M059J (cell line): ENCODE measurements at regions not wholly inside any gene's neighbourhood (a gene's known extent, or its start where the extent isn't known, plus 50 kb on each side); places are given as distances from the start of the nearest gene placed in this dataset.

Experiments
- DNase-seq: peaks from one replicate; pipeline ENCODE4 v3.0.0-alpha.2; 2012; ENCODE audit warnings: low read depth

DNA sequence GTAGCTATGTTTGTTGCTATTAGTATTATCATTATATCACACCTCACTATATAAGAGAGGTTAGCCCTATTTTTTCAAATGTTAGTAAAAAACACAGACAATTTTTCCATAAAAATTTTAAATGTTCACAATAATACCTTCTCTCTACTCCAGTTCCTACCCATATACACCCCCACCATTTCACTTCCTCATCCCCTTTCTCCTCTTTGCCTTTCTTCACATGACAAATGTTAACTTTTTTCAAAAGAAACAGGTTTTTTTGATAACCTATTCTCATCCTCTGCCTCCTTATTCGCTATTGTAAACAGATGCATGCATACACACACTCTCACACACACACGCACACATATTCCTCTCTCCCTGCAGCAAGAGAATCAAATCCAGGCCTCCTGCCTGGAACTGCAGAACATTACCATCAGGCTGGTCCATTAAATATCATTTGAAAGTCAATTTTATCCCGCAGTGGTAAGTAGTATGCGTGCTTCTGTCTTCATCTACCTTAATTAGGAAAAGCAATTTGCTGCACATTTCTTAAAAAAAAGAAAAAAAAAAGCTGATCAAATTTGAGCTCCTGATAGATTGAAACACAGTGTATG lies 55.5 kb downstream of the MID1IP1 start:
- DNase-seq: no peak

DNA sequence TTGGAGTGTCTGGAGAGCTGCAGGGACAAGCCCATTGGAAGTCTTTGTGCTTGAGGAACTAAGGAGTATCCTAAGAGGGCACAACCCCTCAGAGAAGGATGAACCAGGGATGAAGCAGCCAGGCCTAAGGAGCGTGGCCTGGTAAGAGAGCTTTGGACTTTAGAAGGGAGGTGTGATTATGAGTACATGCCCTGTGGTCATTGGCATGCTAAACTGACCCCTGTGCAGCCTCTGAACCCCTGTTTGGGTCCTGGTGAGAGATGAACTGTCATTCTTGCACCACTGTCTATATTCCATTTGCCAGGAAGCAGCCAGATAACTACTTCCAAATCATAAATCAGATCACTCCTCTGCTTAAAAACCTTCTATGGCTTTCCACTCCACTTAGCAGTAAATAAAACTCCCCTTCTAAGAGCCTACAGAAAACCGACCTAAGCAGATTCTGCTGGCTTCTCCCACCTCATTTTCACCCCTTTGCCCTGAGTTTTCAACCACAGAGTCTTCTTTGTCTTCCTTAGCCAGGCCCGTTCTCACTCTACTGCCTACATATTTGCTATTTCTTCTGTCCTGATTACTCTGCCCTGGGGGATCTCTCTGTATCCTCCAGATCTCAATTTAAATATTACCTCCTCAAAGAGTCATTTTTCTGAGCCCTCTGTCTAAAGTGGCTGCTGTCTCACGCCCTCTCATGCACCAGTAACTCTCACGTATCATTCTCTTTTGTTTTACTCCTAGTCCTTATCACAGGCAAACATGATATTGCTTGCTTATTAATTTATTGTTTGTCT lies 56.7 kb downstream of the MID1IP1 start:
- no peak for DNase-seq

DNA sequence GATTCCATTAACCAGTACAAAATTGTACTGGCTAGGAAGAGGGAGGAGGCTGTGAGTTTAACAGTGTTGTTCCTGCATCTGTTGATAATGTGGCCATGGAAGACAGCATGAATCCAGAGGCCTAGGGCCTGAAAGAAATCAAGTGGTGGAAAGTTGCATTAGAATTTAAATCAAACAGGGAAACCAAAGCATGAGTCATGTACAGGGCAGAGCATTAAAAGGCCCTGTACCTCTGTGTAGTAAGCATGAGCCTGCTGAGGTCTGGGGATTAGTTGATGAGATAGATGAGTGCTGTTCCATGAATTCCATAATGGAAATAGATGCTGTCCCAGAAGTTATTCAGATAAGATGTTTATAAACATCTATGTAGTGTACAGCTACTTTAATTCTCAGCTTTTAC lies 58.3 kb downstream of the MID1IP1 start:
- no peak for DNase-seq

DNA sequence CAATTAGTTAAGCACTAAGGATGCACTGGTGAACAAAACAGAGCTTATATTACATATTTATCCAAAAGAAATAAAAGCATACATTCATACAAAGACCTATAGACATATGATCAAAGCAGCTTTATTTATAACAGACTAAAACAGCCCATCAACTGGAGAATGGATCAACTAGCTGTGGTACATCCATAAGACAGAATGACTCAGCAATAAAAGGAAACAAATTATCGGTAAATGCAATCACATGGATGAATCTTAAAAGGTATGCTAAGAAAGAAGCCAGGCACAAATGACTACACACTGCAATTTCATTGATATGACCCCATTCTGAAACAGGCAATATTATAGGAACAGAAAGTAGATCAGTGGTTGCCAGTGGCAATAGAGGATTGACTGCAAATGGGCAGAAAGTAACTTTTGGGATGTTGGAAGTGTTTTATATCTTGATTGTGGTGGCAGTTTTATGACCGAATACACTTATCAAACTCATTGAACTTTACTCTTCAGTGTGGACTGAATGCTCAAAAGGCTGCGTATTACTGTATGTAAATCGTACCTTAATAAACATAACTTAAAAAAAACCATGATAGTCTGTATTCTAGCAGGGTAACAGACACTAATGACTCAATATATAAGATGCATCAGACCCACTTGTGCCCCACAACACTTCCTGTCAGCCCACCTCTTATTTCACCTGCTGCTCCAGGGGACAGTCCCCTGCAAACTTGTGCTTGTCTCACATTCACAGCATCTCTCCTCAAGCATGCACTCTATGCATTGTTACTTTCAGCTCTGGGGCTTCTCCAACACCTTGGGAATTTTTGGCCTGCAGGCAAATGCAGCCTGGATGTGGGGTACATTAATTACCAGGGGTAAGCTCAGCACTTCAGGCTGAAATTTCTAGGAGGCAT lies 59.1 kb downstream of the MID1IP1 start:
- no peak for DNase-seq

DNA sequence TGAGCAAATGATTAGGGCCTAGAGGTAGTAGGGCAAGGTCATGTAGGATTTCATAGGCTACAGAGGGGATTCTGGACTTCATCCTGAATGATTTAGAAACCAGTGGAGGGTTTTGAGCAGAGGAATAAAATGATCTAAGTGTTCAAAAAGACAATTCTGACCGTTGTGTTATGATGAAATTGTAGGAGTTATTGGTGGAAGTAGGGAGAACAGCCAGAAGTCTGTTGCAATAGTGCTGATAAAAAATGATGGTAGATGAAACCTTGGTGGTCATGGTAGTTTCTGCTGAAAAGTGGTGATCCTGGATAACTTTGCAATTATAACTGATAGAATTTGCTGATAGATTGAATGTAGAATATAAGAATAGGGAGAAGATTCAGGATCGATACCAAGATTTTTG lies 60.2 kb downstream of the MID1IP1 start:
- no peak for DNase-seq

DNA sequence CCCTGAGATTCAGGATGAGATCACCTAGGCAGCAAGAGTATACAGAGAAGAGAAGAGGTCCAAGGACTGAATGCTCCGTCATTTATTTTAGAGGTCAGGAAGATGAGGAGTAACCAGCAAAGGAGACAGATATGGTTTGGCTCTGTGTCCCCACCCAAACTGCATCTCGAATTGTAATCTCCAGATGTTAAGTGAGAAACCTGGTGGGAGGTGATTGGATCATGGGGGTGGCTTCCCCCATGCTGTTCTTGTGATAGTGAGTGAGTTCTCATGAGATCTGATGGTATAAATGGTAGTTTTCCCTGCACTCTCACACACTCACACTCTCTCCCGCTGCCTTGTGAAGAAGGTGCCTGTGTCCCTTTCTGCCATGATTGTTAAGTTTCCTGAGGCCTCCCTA lies 60.8 kb downstream of the MID1IP1 start:
- no peak for DNase-seq

DNA sequence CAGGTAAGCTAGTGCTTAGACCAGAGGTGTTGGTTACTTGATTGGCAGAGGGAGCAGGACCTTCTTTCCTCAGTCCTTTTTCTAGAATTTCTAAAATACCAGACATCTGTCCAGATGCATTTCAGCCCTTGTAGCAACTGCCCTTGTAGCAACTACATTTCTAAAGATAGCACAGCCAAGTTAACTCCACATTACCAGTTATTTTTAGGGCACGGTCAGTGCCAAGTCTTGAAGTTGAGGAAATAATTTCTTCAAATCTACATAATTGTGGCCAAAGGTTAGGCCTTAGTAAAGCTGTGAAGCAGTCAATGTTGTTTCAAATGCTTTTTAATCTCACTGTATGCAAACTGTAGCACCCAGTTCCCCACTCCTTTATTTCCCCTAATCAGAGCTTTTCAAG lies 62.9 kb downstream of the MID1IP1 start:
- no peak for DNase-seq

DNA sequence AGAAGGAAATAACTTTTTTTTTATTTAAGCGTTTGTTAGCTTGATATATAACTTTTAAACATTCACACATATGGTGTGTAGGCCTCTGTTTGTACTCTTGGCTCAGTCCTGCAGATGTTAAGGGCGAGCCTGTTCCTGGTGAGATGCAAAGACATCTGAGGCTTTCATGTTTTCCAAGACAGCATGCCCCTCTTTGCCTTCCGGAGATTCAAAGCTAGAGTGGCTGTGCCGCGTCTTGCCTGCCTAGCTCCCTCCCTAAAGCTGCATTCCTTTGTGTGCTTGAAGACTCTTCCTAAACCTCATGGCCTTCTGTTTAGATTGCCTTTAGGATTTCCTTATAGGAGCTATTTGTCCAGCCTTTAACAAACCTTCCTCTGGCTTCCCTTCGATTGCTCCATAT lies 67.1 kb downstream of the MID1IP1 start:
- no peak for DNase-seq

DNA sequence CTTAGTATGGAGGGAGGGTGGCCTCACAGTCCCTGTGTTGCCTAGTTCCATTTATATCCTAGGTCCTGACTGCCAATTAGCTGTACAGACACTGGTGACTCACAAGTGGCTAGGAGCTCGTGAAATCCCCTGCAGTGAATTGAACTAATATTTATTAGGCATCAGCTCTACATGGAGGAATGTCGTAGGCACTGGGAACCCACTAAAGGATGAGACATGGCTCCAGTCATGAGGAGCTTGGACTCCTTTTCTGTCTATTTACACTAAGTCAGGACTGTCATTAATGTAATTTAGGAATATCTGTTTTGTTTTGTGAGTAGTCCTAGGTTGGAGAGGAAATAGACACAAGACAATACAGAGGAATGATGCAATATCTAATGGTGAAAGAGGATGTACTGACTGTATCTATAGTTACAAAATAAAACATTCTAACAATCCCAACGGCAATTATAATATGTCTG lies 67.7 kb downstream of the MID1IP1 start:
- peak; percentile 72 for DNase-seq

DNA sequence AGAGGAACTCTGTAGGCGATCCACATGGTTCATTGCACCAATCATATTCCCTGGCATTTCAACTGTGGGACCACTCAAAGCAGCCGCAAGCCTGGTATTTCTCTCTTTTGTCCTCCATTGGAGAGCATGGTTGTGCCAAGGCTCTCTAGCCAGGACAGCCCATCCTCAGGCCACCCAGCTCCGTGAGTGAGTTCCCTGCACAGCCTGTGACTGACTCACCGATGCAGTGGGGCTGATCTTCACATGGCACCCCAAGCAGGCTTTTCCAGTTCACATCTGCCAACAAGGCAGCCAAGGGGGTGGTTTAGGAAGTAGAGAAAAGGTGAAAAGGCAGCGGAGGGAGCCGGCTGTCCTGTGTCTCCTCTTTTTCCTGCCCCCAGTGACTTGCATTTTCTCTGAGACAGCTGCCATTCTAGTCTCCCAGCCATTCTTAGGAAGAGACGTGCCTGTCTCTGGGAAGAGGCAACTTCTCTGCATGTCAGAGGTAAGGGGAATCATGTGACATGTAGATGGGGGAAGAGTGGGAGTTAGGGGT lies 69.2 kb downstream of the MID1IP1 start:
- DNase-seq: peak; percentile 41

DNA sequence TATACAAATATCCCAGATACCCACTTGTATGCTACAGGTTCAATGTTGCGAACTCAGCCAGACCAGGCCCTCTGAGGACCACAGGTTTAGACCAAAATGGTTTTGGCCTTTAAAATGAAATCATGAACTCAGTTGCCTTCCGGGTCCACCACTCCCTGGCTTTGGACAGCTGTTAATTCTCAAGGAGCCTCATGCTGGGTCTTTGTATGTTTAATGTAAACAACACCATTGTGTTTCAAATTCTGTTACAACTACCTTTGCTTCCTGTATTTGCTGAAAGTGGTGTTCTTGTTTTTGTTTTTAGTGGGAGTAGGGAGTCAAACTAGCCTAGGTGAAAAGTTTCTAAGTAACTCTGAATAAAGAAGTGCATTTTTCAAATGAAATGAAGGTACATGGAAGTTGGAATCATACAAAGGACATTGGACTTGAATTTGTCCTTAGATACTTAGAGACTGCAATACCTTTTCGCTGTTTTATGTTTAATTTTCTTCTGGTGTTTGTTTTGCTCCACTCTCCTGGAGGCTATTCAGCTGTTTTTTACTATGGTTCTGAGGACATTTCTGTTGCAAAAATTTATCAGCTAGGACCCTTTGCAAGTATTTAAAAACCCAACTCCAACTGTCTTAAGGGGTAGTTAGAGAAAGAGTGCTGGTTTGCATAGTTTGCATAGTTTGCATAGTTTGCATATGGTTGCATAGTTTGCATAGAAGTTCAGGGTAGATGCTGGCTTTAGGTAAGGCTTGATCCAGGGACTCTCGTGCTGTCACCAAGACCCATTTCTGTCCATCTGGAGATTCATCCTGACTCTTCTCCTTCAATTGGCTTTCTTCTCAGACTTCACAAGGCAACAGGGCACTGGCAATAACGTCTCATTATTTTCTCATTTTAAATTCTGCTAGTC lies 70.1 kb downstream of the MID1IP1 start:
- no peak for DNase-seq

DNA sequence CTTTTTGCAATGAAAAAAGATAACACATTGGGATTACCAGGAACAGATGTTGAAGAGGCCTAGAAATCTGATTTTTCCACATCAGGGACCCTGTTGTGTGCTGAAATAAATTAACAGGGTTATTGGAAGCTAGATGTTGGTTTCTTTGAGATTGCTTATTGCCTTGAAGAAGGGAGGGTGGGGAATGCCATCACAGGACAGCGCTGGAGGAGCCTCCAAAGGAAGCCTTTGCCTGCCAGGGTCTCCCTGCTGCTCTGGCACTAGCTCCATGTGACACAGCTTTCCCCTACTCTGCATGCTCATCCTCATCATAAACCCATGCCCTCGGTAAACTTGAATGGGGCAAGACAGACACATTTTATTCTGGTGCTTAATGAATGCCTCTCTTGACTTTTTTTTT lies 76.1 kb downstream of the MID1IP1 start:
- no peak for DNase-seq

DNA sequence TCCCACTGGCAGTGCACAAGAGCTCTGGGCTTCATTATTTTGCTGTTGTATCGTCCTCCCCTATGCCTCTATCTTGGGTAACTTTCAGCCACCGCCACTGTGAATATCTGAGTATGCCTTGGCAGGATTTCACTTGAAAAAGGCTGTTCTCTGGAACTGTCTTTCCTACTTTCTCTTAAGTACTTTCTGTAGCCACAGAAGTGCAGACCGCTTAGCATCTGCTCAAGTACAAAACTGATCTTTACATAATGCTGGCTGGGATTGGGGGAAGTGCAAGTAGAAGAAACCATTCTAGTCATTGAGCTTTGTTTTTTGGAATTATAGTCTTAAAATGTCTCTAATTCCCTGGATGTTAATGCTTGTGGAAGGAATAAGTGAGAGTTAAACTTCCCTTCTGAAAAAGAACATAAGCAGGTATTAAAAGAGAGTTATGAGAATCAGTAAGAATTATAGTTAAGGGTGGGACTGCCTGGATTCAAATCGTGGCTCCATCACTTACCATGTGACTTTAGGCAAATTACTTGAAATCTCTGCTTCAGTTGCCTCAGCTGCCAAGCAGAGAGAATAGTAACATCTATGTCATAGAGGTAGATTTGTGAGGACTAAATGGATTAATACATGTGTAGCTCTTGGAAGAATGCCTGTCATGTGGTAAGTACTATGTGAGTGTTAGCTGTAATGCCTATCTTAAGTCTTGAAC lies 77.5 kb downstream of the MID1IP1 start:
- DNase-seq: no peak

DNA sequence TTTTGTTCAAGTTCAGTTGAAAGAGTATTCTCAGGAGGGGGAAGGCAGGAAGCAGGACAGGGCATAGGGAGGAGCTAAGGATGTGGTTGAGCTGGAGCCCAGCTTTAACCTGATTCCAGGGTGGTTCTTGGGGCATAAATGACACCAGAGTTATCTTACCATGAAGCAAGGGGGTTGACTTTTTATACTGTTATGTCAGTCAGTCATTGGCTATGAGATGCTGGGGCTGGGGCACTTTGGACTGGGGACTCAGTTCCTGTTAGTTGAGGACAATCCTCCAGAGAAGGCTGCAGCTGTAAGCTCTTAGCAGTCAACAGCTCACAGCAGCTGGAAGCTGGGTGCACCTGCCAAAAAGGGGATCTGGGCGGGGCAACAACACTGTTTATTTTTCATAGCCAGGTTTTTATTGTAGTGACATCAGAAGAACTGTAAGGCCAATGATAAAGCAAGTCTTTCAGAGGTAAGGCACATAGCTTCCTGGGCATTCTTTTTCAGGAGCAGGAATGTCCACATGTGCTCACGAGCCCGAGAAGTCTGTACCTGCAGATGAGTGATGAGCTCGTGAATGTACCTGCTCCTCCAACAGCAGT lies 78.5 kb downstream of the MID1IP1 start:
- no peak for DNase-seq

DNA sequence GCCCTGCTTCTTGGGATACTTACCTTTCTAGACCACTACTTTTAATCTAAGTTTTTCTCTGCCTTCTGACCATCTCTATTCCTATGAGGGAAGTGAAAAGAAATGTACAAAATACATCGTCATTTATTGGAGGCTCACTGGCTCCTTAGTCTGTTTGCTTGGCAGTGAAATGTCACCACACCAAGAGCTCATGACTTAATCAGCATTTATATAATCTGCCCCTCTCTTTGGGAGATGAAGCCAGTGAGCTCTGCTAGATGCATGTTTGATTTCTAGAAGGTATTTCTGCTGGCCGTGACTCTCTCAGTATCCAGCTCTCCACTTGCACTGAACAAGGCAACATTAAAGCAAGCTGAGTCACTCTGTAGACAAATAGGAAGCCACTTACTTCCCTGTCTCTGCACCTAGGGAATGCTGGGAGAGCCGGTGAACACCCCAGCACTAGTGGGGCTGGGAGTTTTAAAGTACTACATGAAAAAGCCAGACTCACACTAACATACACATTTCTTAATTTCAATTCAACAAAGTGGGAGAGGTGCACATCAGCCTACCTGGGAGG lies 79.1 kb downstream of the MID1IP1 start:
- DNase-seq: peak; percentile 60

DNA sequence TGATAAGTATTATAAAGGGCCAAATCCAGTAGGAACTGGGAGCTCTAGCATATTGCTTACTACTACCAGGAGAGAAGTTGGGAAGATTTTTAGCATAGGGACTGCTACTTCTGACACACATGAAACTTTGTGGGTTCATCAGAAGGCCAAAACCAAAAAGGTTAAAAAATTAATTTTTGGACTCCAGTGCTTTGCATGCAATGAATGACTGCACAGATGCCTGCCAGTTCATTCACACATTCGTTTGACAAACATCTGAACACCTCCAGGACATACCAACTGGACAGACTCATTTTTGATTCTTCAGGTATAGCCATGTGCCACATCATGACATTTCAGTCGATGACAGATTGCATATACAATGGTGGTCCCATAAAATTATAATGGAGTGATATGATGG lies 79.8 kb downstream of the MID1IP1 start:
- no peak for DNase-seq

DNA sequence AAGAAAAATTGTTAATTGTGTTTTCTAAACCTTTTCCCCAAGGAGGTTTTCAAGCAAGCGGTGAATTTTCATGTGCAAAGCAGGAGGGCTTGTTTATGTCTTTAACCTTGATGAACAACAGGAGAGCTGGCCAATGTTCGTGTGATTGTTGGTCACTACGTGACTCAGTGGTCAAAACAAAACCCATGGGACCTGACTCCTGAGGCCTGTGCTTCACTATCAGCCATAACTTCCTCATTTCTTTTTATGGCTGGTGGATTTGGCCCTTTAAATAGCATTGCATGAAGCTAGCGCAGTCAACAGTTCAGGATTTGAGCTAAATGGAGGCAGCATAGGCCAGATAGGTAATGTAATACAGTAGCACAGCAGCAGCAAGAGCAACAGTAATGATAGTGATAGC lies 80.5 kb downstream of the MID1IP1 start:
- DNase-seq: no peak

DNA sequence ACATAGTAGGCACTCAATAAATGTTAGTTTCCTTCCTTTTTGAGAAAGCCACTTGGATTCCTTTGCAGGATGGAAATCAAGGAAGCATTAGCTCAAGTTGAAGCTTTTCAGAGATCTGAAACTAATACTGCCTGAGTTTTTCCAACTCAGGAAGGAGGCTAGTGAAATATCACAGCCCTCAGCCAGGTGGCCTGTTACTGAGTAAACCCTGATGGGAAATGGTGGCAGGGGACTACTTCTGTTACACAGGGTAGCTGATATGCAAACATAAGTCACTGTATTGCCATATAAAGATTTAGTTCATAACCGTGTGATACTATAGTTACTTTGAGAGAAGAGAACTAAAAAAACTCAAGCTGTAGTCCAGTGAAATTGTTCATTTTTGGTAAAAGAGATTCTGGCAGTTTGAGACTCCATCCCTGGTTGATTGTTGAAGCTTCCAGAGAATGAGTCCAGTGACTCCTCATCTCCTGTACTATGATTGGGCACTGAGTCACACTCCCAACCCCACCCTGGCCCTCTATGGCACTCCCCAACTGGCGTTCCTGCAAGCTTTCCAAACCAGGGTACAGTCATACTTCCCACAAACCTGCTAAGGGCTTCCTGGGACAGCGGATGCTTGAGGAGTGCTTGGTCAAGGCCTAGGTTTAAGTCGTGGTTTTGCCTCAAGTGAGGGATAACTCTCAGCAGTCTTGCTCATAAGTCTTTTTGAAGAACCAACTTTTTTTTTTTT lies 81.8 kb downstream of the MID1IP1 start:
- peak; percentile 97 for DNase-seq

DNA sequence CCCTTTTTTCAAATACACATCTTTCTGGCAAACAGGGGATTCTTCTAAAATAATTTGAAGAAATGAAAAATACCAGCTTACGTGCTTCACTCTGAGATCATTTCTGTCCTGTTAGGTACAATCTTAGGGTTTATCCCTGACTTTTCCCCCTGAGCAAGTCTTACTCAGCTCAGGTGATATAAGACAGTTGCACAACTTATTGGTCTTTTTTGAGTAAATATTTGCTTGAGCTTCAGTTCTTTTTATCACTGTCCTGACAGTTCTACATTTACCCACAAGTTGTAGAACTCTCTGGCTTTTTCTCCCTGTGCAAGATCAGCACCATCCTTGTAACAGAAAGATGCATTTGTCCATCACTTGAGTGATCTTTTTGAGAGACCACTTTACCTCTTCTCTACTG lies 84.9 kb downstream of the MID1IP1 start:
- DNase-seq: no peak
